Activated CD4-positive, alpha-beta T cell treated with anti-CD3 and anti-CD28 coated beads, Interleukin-2, Interleukin-6, amounts not matched to agents 100 ng/mL and 50 ng/mL, durations not matched to agents 16 hours and 8 hours (primary cell): ENCODE measurements at regions not wholly inside any gene's neighbourhood (a gene's known extent, or its start where the extent isn't known, plus 50 kb on each side); places are given as distances from the start of the nearest gene placed in this dataset.

Experiments used
- DNase-seq: peaks from one replicate; pipeline ENCODE4 v3.0.0-alpha.2; 2020

- no peak for DNase-seq
Measured at GRCh38 chr21:27837936-27838335, 871.0 kb upstream of the ADAMTS5 start.

GRCh38 chr21:27833298-27833697, 866.4 kb upstream of the ADAMTS5 start:
- no peak for DNase-seq

GRCh38 chr21:27831816-27832569, 865.1 kb upstream of the ADAMTS5 start:
- DNase-seq, result no peak

- no peak for DNase-seq
Measured at GRCh38 chr21:27831177-27831576, 864.3 kb upstream of the ADAMTS5 start.

GRCh38 chr21:27827972-27828371, 861.1 kb upstream of the ADAMTS5 start:
- no peak for DNase-seq

GRCh38 chr21:27825035-27825434, 858.1 kb upstream of the ADAMTS5 start:
- no peak for DNase-seq

- no peak for DNase-seq
Measured at GRCh38 chr21:27823652-27824201, 856.8 kb upstream of the ADAMTS5 start.

- no peak for DNase-seq
Measured at GRCh38 chr21:27820342-27820741, 853.5 kb upstream of the ADAMTS5 start.

GRCh38 chr21:27819299-27819698, 852.4 kb upstream of the ADAMTS5 start:
- no peak for DNase-seq

- DNase-seq, result no peak
Measured at GRCh38 chr21:27818847-27819246, 852.0 kb upstream of the ADAMTS5 start.

- no peak for DNase-seq
Measured at GRCh38 chr21:27817902-27818623, 851.2 kb upstream of the ADAMTS5 start.

GRCh38 chr21:27817074-27817473, 850.2 kb upstream of the ADAMTS5 start:
- DNase-seq, result no peak

- no peak for DNase-seq
Measured at GRCh38 chr21:27816301-27816700, 849.4 kb upstream of the ADAMTS5 start.

- DNase-seq, result no peak
Measured at GRCh38 chr21:27814226-27814625, 847.3 kb upstream of the ADAMTS5 start.

GRCh38 chr21:27813750-27814149, 846.9 kb upstream of the ADAMTS5 start:
- DNase-seq, result no peak

- no peak for DNase-seq
Measured at GRCh38 chr21:27813344-27813743, 846.5 kb upstream of the ADAMTS5 start.

GRCh38 chr21:27812279-27812678, 845.4 kb upstream of the ADAMTS5 start:
- DNase-seq, result no peak

GRCh38 chr21:27808923-27809322, 842.0 kb upstream of the ADAMTS5 start:
- no peak for DNase-seq

GRCh38 chr21:27807596-27807995, 840.7 kb upstream of the ADAMTS5 start:
- DNase-seq, result no peak

- DNase-seq, result no peak
Measured at GRCh38 chr21:27806281-27806680, 839.4 kb upstream of the ADAMTS5 start.

- DNase-seq, result no peak
Measured at GRCh38 chr21:27805696-27806095, 838.8 kb upstream of the ADAMTS5 start.

- no peak for DNase-seq
Measured at GRCh38 chr21:27804515-27804914, 837.6 kb upstream of the ADAMTS5 start.

- no peak for DNase-seq
Measured at GRCh38 chr21:27803571-27803970, 836.7 kb upstream of the ADAMTS5 start.

GRCh38 chr21:27802816-27803475, 836.1 kb upstream of the ADAMTS5 start:
- peak; percentile 59 for DNase-seq
